ENCODE measurements at regions not wholly inside any gene's neighbourhood (a gene's known extent, or its start where the extent isn't known, plus 50 kb on each side); places are given as distances from the start of the nearest gene placed in this dataset.

DNA sequence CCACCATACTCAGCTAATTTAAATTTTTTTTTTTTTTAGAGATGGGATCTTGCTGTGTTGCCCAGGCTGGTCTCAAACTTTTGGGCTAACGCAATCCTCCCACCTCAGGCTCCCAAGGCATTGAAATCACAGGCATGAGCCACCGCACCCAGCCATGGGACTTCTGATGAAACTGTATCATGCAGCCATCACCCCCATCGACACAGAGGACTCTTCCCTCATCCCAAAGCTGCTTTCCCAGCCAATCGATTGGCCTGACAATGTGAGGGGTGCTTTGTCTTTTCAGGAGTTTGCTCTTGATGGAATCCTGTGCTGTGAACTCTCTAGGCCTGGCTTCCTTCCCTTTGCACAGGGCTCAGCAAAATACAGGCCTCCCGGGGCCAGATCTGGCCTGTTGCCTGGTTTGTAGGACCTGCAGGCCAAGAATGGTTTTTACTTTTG is 59.6 kb upstream of the NCOR2 start:
- Histone ChIP-seq H3K9me3 (replicated peaks) (no peaks in the 10 kb centered on the region), H3K36me3 (no peaks in the 10 kb centered on the region), H3K27me3 (replicated peaks) (no peaks in the 10 kb centered on the region), H3K27ac (no peak overlapping the region), H3K4me1 (replicated peaks) (peaks cover 24% of the 10 kb centered on the region), H3K4me3 (no peak overlapping the region)
- no peak for DNase-seq (ENCODE audit: low read depth in 1 of 2, low spot score in 2 of 2)

DNA sequence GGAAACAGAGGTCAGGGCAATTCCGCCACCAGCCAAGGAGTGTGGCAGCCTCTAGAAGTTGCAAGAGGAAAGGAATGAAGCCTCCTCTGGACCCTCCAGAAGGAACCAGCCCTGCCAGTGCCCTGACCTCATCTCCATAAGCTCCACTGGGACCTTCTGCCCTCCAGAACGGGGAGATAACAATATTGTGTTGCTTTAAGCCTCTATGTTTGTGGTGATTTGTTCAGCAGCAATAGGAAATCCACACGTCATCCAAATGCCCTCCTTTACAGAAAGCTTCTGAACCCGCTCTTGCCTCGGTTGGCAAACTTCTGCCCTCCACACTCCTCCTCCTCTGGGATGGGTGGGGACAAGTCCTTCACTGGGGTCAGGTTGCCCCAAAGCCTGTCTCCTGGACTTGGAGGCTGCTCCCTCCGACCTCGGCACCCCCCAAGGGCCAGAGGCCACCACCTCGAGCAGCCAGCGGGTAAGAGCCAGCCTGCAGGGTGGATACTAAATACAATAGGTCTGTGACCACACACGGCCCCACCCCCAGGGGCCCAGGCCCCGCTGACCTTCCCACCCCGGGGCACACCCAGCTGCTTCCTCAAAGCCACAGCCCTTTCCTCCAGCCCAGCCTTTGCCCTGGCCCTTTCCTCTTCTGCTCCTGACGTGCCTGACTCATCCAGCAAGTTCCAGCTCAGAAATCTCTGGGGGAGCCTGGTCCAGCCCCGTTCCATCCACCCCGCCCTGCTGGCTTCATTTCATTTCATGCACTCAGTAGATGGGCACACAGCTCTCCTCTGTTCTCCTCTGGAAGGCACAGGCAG is 58.7 kb upstream of the NCOR2 start:
- Histone ChIP-seq H3K27me3 (replicated peaks) (no peaks in the 10 kb centered on the region), H3K4me1 (replicated peaks) (peaks cover 24% of the 10 kb centered on the region), H3K36me3 (no peaks in the 10 kb centered on the region), H3K4me3 (no peak overlapping the region), H3K9me3 (replicated peaks) (no peaks in the 10 kb centered on the region), H3K27ac (peak overlapping the region; percentile 84)
- peak; percentile 81 to 91 for DNase-seq (ENCODE audit: low read depth in 1 of 2, low spot score in 2 of 2)

GRCh38 chr12:124624823-124625222 is 57.4 kb upstream of the NCOR2 start:
- no peak for DNase-seq (ENCODE audit: low read depth in 1 of 2, low spot score in 2 of 2)
- H3K36me3 ChIP-seq: no peaks in the 10 kb centered on the region

GRCh38 chr12:124623344-124624035 is 56.1 kb upstream of the NCOR2 start:
- Histone ChIP-seq H3K36me3 (no peaks in the 10 kb centered on the region), H3K4me1 (replicated peaks) (peaks cover 24% of the 10 kb centered on the region), H3K27me3 (replicated peaks) (no peaks in the 10 kb centered on the region), H3K27ac (no peak overlapping the region), H3K4me3 (no peak overlapping the region), H3K9me3 (replicated peaks) (no peaks in the 10 kb centered on the region)
- DNase-seq (ENCODE audit: low read depth in 1 of 2, low spot score in 2 of 2): no peak

More at GRCh38 chr12:124624823-124625222, 57.4 kb upstream of the NCOR2 start:
- H3K9me3 ChIP-seq (replicated peaks): no peaks in the 10 kb centered on the region
- H3K4me1 ChIP-seq (replicated peaks): peaks cover 24% of the 10 kb centered on the region
- no peaks in the 10 kb centered on the region for H3K27me3 ChIP-seq (replicated peaks)
- no peak overlapping the region for H3K27ac ChIP-seq
- H3K4me3 ChIP-seq: no peak overlapping the region

DNA sequence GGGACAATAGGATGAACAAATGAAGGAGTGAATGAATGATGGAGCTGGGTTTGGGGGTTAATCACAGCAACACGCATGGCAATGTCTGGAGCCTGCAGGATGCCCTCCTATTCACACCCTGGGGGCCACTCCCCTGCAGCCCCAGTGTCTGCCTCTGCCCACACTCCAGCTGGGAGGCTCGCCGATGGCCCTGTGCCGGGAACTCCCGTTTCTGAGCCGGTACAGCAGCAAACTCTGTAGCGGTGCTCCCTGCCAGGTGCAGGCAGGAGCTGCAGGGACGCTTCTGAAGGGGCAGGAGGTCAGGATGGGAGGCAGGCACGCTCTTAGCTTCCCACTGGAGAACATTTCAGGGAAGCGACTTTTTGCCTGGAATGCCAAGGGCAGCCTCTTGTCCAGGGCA is 55.4 kb upstream of the NCOR2 start:
- H3K27me3 ChIP-seq (replicated peaks): no peaks in the 10 kb centered on the region
- H3K36me3 ChIP-seq: no peaks in the 10 kb centered on the region
- H3K27ac ChIP-seq: no peak overlapping the region
- DNase-seq (ENCODE audit: low read depth in 1 of 2, low spot score in 2 of 2): no peak
- H3K4me3 ChIP-seq: no peak overlapping the region
- H3K9me3 ChIP-seq (replicated peaks): no peaks in the 10 kb centered on the region
- H3K4me1 ChIP-seq (replicated peaks): peaks cover 24% of the 10 kb centered on the region

GRCh38 chr12:124622331-124622730 is 54.9 kb upstream of the NCOR2 start:
- Histone ChIP-seq H3K4me1 (replicated peaks) (peaks cover 24% of the 10 kb centered on the region), H3K36me3 (no peaks in the 10 kb centered on the region), H3K4me3 (no peak overlapping the region), H3K27me3 (replicated peaks) (no peaks in the 10 kb centered on the region), H3K9me3 (replicated peaks) (no peaks in the 10 kb centered on the region), H3K27ac (no peak overlapping the region)
- no peak for DNase-seq (ENCODE audit: low read depth in 1 of 2, low spot score in 2 of 2)

GRCh38 chr12:124621296-124621660 is 53.9 kb upstream of the NCOR2 start:
- H3K4me1 ChIP-seq (replicated peaks): peaks cover 14% of the 10 kb centered on the region
- H3K27me3 ChIP-seq (replicated peaks): no peaks in the 10 kb centered on the region
- H3K27ac ChIP-seq: no peak overlapping the region
- DNase-seq (ENCODE audit: low read depth in 1 of 2, low spot score in 2 of 2): no peak
- no peak overlapping the region for H3K4me3 ChIP-seq
- H3K36me3 ChIP-seq: no peaks in the 10 kb centered on the region
- no peaks in the 10 kb centered on the region for H3K9me3 ChIP-seq (replicated peaks)

GRCh38 chr12:124620606-124621295 is 53.3 kb upstream of the NCOR2 start:
- no peak overlapping the region for H3K27ac ChIP-seq
- H3K4me1 ChIP-seq (replicated peaks): peaks cover 9% of the 10 kb centered on the region
- H3K36me3 ChIP-seq: no peaks in the 10 kb centered on the region
- no peak overlapping the region for H3K4me3 ChIP-seq
- DNase-seq (ENCODE audit: low read depth in 1 of 2, low spot score in 2 of 2): no peak
- H3K27me3 ChIP-seq (replicated peaks): no peaks in the 10 kb centered on the region
- H3K9me3 ChIP-seq (replicated peaks): no peaks in the 10 kb centered on the region

DNA sequence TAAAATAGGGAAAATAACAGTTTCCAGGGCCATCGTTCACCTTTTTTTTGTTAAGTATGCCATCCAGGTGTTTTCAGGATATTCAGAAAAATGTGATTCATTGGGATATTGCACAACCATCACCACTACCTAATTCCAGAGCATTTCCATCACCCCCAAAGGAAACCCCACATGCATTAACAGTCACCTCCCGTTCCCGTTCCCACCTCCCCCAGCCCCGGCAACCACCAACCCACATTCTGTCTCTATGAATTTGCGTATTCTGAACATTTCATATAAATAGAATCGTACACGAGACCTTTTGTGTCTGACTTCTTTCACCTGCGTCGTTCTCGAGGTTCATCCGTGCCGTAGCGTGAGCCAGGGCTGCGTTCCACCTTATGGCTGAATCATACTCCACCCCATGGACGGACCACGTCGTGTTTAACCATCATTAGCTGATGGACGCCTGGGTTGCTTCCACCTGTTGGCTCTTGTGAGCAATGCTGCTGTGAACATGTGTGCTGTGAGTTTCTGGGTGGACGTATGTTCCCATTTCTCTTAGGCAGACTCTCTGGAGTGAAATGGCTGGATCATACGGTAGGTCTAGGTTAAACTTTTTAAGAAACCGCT is 51.0 kb upstream of the NCOR2 start:
- Histone ChIP-seq H3K27me3 (replicated peaks) (no peaks in the 10 kb centered on the region), H3K27ac (no peak overlapping the region), H3K4me3 (no peak overlapping the region), H3K9me3 (replicated peaks) (no peaks in the 10 kb centered on the region), H3K36me3 (no peaks in the 10 kb centered on the region), H3K4me1 (replicated peaks) (peaks cover 4% of the 10 kb centered on the region; the same call in 1 of the 2 replicates)
- DNase-seq (ENCODE audit: low read depth in 1 of 2, low spot score in 2 of 2): no peak

DNA sequence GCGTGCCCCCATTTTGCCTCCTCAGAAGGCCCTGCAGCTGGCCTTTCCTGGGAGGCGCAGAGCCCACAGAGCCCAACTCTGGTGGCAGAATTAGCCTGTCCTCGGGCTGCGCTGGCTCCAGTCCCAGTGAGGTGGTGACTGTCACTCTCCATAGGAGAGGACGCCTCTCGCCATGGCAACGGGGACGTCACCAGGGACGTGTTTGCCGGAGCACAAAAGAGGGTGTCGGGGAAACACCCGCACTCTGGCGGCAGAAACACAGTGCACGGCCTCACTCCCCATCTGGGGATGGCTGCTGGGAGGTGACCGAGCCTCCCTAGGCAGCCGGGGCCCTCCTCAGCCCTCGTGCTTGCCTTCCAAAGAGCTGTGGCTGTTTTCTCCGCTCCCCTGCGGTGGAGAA is 50.2 kb upstream of the NCOR2 start:
- Histone ChIP-seq H3K4me1 (replicated peaks) (peaks cover 4% of the 10 kb centered on the region; the same call in 1 of the 2 replicates), H3K36me3 (no peaks in the 10 kb centered on the region), H3K27ac (no peak overlapping the region), H3K27me3 (replicated peaks) (no peaks in the 10 kb centered on the region), H3K4me3 (no peak overlapping the region), H3K9me3 (replicated peaks) (no peaks in the 10 kb centered on the region)
- DNase-seq (ENCODE audit: low read depth in 1 of 2, low spot score in 2 of 2): no peak
